GM21528 (cell line): ENCODE measurements at regions not wholly inside any gene's neighbourhood (a gene's known extent, or its start where the extent isn't known, plus 50 kb on each side); places are given as distances from the start of the nearest gene placed in this dataset.

Experiments
- ATAC-seq: cut with Tn5 transposase; IDR thresholded peaks from one replicate; pipeline ENCODE4 v1.9.1; 2021; ENCODE audit warnings: mild to moderate bottlenecking, moderate library complexity; ENCODE audit not compliant: unreplicated experiment, low FRiP score

DNA sequence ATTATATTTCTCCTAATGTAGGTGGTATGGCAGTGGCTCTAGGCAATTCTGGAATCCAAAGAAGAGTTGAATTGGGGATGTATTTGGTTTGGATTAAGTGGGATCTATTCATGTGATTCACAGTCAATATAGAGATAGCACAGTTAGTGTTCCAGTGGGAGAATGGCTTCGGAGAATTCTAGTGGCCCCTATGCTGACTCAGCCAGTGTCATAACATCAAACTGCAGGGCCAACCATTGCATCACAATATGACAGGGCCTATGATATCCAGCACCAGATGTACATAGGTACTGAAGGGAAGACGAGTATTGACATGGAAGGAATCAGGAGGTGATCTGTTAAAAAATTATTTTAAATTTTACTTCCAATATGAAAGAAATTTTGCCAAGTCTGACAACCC is 302.8 kb upstream of the UBE2E2 start:
- ATAC-seq = no peak

DNA sequence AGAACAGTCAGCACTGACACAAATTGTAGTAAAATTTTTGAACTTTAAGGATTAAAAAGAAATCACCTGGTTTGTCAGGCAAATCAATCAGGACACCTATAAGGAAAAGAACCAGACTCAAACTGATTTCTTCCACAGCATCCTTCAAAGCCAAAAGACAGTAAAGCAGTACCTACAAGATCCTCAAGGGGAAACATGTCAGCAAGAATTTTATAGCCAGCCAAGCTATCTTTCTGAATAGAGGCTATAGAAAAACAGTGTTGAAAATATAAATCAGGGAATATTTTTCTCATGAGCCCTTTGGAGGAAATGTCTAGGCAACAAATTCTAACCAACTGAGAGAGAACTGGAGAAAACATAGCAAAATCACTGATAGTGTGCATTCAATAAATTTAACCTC is 301.4 kb upstream of the UBE2E2 start:
- no peak for ATAC-seq

DNA sequence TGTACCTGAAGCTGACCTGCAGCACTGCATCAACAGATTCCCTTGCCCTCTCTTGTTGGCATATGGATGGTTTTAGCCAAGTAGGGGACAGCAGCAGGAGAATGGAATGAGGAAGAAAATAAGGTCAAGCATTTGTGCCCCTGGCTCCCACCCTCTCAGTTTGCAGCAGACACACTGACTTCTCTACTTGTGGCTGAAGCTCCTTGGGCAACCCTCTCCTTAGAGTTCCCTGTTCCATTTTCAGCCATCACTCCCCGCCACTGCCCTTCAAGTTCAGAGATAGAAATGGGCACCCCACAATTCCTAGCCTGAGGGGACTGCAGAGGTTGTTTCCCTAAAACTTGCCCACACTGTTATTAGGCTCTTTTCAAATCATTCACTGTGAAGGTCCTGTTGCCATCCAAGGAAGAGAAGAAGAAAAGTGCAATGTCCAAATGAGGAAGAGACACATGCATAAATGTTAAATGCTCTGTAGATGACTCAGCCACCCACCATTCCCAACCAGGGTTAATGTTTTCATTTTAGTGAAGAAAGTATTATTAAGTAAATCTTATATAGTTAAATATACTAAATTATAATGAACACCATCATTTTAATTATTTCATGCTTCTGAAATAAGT is 295.9 kb upstream of the UBE2E2 start:
- no peak for ATAC-seq

DNA sequence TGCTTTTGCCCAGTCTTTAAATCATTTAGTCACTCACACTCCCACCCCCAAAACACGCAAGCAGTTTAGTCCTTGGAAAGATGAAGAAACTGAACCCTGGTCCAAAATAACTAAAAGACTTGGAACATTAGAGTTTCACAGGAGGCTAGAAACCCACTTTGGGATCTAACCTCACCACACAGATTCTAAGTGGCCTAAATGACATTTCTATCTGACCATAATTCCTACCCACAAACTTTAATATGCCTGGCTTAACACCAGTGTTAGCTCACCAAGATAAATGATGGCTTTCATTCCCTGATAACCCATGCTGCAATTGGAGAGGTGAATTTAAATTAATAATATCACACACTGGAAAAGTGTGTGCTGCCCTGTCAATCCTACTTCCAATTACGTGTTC is 295.3 kb upstream of the UBE2E2 start:
- no peak for ATAC-seq

DNA sequence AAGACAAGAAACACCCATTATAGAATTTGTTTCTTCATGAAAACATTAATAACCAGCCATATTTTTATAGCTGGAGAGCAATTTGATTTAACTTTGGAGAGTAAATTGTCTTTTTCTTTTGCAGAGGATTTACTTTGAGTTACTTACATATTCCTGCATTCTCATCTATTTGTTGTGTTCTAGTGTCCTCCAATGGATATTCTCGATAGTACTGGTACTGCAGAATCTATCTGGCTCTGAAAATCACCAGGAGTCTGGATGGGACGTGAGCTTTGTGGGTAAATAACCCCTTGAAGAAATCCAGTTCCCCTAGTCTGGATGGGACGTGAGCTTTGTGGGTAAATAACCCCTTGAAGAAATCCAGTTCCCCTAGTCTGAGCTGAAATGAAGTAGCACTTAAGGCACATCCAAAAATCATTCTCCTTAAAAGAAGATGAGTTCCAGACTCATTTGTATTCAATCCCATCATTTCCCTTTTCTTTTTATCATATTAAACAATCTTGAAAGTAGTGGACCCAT is 294.1 kb upstream of the UBE2E2 start:
- ATAC-seq = no peak

DNA sequence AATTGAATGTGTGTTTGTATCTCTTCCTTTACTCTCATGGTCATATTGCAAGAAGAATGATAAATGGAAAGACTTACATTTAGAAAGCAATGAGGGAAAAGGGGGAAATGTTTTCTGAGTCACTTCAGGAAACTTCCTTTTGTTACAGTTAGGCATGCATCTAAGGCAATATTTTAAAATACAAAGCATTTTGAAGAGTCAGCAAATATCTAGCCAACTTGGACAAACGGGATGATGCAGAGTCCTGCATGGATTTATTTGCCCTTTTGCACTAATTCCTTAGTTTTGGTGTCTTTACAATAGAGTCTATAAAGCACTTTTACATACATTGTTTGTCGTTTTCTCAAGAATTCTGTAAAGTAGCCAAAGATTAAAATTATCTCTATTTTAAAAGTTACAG is 286.2 kb upstream of the UBE2E2 start:
- no peak for ATAC-seq

DNA sequence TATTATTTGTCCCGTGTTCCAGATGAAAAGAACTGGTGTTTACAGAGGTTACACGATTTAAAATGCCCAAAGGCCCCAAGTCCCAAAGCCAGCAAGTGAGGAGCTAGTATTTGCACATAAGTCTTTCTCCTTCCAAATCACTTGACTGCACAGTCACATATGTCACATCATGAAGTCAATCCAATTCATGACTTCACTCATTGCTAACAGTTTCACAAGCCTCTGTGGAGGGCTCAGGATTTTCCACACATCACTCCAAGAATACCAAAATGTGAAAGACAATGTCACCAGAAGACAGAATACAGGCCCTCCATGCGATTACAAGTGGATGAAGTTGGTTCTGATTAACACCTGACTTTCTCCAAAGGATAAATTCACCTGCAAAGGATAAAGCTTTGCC is 283.1 kb upstream of the UBE2E2 start:
- no peak for ATAC-seq

DNA sequence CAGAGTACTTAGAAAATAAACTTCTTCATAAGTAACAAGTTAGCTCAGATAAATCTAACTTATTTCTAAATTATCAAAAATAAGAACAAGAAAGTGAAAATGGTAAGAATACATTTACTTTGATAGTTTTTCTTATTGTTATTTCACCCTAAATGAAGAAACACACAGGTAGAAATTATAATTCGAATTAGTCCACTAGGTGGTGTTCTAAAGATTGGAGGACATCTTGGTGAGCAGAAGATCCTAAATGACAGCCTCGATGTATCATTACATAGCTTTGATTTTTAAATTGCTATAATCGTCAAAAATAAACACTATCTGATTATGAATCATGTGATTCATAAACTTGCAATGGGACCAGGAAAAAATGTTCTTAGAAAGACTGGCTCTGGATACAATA is 280.8 kb upstream of the UBE2E2 start:
- ATAC-seq = no peak

DNA sequence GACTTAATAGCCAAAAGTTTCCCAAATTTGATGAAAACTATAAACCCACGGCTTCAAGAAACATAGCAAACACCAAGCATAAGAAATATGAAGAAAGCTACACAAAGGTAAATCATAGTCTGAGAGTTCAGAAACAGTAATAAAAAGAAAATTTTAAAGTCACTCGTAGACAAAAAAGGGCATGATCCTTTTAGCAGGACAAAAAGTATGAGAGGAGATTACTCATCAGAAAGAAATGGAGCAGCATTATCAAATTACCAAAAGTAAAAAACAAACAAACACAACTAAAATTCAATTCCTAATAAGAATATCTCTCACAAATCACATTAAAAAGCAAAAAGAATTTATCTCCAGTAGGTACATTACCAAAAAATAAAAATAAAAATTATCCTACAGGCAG is 279.4 kb upstream of the UBE2E2 start:
- no peak for ATAC-seq

DNA sequence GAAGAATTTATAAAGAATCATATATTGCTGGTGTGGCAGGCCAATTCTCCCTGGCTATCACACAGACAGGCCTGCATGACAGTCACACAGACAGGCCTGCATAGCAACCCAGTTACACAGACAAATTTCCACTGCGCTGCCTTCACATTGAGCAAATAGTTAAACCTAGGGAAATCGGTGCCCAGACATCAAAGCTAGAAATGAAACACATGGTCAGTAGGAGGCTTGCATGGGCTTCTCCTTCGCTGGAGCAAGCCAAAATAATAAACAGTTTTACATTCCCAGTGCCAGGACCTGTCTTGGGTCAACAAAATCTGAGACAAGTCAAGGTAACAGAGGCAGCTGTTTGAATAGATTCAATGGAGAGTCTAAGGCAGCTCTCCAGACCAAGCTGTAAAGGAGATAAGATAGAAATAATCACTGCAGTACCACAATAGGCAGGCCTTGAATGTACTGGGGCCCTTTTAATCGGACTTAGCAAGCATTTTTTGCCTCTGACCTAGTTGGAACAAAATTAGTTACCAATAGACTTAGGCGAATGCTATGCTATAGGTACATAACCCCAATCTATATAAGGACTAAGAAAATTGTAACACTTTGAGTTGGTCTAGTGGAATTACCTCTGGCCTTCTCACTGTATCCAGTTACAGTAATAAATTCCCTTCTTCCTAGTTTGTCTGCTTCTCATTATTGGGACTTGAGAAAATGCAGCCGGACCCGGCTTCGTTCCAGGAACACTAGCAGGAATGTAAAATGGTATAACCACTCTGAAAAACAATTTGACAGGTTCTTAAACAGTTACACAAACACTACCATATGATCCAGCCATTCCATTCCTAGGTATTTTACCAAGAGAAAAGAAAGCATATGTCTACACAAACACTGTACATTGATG is 274.7 kb upstream of the UBE2E2 start:
- no peak for ATAC-seq

DNA sequence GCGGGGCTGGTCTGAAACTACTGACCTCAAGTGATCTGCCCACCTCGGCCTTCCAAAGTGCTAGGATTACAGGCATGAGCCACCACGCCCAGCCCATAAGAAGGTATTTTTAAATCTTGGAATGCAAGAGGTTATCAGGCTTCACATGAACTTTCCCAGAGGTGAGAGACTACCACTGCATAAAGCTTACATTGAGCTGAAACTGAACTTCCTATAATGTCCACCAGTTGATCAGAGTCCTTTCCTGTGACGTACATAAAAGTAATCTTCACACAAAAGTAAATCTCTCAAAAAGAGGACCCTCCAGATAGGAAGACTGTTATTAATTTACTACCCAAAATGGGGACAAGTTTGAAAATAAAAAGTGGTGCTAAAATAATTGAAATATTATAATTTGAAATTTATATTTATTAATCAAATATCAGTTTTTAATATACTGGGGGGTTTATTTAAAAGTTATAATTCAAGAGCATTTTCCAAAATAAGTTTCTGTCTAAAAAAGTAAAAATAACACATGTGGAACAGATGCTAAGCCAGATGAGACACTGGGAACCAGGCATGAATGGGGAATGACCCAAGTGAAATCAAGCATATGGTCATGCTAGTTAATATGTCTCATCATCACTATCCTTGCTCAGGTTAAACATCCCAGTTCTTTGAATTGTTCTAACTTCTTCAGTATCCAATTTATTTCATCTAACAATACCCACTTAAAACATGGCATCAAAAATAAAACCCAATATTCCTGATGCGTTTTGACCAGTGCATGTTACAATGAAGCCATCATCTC is 269.9 kb upstream of the UBE2E2 start:
- no peak for ATAC-seq

DNA sequence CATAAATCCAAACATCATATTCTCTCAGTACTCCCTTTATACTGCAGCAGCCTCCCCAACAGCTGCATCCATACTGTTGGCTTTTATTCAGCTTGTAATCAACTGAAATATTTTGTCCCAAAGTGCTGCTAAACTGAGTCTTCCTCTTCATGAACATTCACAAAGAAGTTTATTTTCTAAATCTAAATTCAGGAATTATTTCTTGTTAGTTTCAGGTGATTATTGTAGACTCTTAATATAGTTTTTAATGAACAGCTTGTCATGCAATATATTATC is 269.3 kb upstream of the UBE2E2 start:
- no peak for ATAC-seq

DNA sequence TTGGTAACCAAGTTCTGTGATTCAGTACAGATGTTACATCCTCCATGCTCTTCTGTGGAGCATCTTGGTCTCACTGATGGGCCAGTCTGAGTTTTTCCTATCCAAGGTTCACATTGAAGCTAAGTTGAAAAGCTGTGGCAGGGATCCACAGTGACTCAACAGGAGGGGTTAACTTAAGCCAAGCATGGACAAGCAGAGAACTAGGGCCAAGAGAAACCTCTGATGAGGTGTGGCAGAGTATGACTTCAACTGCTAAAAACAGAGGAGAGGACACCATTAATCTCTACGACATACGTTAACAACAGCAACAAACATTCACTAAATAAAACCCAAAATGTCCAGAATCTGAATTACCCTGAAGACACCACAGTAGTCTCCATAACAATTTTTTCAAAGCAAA is 268.1 kb upstream of the UBE2E2 start:
- no peak for ATAC-seq

DNA sequence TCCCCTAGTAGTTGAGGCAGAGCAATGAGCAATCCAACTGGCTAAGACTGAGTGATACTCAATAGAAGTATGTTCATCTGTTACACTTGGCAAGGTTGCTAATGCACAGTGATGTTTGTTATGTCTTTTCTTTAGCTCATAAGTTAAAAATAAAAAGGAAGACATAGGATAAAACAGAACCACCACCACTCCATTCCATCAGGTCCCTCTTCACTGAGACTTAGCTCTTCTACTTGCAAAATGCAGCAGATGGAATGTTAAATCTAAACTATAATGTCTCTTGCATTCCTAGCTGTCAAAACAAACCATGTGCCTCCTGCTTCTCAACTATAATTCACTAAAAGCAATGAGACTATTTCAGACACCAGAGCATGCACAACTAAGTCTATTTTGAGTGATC is 265.6 kb upstream of the UBE2E2 start:
- no peak for ATAC-seq

DNA sequence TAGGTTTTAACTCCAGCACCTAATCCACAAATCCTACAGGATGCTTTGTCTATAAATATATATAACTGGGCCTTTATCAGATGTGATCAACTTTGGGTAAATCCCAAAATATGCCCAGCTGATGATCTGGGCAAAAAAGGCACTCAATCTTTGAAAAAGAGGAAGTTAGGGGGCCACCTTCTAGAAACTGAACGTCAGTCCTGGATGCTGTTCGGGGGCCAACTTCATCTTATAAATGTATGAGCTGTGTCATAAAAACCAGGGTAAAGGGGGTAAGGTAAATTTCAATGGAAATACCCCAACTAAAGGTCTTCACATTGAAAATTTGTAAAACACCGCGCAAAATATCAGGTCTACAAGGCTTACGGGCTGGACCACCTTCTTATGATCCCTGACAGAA is 264.4 kb upstream of the UBE2E2 start:
- ATAC-seq = no peak

DNA sequence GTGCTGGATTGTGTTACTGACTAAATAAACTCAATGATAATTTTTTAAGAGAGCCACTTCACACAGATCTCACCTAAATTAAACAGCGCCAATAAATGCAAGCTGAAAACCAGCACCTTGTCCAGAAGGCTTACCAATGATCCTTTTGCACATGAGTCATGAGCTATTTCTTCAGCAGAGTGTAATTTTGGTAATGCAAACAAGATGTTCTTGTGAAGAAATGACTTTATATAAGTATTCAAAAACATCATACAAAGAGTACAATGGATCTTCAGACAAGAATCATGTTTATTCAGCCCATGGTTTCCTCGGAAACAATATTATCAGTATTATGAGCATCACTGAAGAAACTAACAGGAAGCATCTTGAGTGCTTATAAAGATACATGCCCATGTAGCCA is 263.8 kb upstream of the UBE2E2 start:
- ATAC-seq = no peak

DNA sequence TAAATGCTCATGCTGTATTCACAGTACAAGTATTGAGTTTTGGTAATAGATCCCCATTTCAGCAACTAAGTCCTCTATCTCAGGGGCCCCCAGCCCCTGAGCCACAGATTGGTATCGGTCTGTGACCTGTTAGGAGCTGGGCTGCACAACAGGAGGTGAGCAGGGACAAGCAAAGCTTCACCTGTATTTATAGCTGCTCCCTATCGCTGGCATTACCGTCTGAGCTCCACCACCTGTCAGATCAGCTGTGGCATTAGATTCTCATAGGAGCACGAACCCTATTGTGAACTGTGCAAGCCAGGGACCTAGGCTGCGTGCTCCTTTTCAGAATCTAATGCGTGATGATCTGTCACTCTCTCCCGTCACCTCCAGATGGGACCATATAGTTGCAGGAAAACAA is 262.8 kb upstream of the UBE2E2 start:
- no peak for ATAC-seq

DNA sequence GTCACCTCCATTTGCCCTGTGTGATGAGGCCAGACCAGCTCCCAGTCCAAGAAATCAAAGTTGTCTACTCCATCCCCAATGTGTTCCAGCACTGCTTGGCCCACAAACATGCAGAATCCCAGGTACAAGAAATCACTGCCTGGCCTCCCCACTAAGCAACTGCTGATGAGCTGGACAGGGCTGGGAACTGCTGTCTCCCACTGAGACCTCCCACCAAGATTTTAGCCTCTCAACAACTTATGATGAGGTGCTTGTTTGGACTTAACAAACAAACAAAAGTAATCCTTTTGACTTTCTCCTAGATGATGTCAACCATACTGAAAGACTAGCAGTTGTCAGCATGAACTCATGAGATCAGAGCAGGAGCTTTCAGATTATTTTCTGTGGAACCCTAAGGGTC is 260.1 kb upstream of the UBE2E2 start:
- no peak for ATAC-seq

DNA sequence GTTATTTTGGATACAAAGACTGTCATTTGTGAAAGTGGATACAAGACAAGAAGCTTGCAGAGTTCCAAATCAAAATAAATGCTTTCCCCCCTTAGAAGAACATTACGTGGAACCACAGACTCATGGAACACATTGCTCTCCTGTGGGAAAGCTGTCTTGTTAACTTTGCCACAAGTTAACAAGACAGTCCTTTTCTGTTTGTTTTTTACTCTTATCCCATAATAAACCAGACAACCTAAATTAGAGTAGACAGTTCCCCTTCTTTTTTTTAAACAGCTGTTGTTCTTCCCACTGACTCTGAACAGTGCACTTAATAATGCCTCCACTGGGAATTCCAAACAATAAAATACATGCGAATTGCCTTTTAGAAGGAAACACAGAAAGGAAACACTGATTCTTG is 255.3 kb upstream of the UBE2E2 start:
- ATAC-seq = no peak

DNA sequence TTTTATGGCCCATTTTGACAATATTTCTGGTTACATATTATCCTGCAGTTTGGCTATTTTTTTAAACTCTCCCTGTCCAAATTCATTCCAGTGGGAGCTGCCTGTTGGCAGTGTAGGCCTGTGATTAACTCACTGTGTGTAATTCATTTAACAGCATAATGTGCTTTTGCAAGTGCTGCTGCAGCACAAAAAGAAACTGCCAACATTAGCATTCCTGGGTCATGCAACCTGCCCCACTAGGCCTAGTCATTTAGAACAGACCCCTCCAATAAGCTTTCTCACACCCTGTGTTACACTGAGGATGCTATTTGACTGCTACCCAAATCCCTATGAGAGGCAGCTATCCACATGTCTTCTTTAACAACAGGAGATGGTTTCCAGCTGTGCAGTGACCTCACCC is 251.2 kb upstream of the UBE2E2 start:
- ATAC-seq = no peak

DNA sequence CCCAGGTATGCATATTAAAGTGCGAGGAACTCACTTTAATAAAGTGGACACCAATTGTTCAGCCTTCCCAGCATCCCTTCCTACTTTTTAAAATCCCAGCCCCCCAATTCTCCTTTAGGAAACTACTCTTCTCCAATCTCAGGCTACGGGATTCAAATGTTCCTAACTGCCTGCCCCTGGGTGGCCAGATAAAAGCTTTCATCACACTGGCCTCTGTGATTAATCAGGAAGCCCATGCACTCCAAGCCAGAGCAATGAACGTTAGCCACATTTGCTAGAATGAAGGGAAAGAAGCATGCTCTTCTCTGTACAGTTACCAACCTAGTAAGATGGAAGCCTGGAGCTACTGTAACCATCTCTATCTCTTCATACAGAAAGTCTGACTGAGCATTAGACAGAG is 250.3 kb upstream of the UBE2E2 start:
- ATAC-seq = no peak

DNA sequence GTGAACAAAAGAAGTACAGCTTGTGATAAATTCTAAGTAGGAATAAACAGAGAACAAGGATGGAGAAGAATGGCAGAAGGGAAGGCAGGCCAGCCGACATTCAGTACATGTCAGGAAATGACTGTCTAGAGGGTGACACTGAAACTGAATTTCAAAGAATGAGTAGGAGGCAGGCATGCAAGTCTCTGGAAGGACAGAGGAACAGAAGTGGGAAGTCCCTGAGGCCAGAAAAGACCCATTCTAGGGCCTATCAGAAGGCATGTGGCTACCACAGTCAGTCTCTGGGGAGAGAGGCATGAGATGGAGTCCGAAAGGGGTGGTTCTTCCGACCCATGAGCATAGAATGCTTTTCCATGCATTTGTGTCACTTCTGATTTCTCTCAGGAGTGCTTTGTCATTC is 243.5 kb upstream of the UBE2E2 start:
- ATAC-seq = peak; percentile 88
